DMS114 treated with DMSO at 0.1 percent for 48 hours (cell line): ENCODE measurements at regions not wholly inside any gene's neighbourhood (a gene's known extent, or its start where the extent isn't known, plus 50 kb on each side); places are given as distances from the start of the nearest gene placed in this dataset.

Source experiments
- DNase-seq: peaks from one replicate; lab custom pipeline; 2025; ENCODE audit not compliant: unreplicated experiment; lab: John Stamatoyannopoulos, UW

- no peak for DNase-seq
These were observed 51.1 kb upstream of the ZNF236 start for GRCh38 chr18:76771192-76771799.

- no peak for DNase-seq
These were observed 54.4 kb upstream of the ZNF236 start for GRCh38 chr18:76767954-76768353.

- DNase-seq: no peak
These were observed 55.9 kb upstream of the ZNF236 start for GRCh38 chr18:76766429-76766828.

- DNase-seq: no peak
These were observed 56.7 kb upstream of the ZNF236 start for GRCh38 chr18:76765649-76766048.

- DNase-seq: no peak
These were observed 58.0 kb upstream of the ZNF236 start for GRCh38 chr18:76764291-76764901.

GRCh38 chr18:76759056-76759455 lies 63.3 kb upstream of the ZNF236 start:
- DNase-seq: no peak

GRCh38 chr18:76757925-76758324 lies 64.4 kb upstream of the ZNF236 start:
- no peak for DNase-seq

- DNase-seq: no peak
These were observed 65.0 kb upstream of the ZNF236 start for GRCh38 chr18:76757335-76757734.

GRCh38 chr18:76756531-76757253 lies 65.7 kb upstream of the ZNF236 start:
- DNase-seq: no peak

GRCh38 chr18:76754351-76754750 lies 68.0 kb upstream of the ZNF236 start:
- DNase-seq: no peak

GRCh38 chr18:76752400-76752799 lies 70.0 kb upstream of the ZNF236 start:
- DNase-seq: no peak

GRCh38 chr18:76750917-76751890 lies 71.2 kb upstream of the ZNF236 start:
- no peak for DNase-seq

- DNase-seq: no peak
These were observed 72.1 kb upstream of the ZNF236 start for GRCh38 chr18:76750269-76750668.

GRCh38 chr18:76747676-76748075 lies 74.7 kb upstream of the ZNF236 start:
- no peak for DNase-seq

- no peak for DNase-seq
These were observed 81.0 kb upstream of the ZNF236 start for GRCh38 chr18:76741346-76741745.

GRCh38 chr18:76736309-76736708 lies 86.0 kb upstream of the ZNF236 start:
- no peak for DNase-seq

GRCh38 chr18:76730901-76731300 lies 91.5 kb upstream of the ZNF236 start:
- DNase-seq: no peak

- no peak for DNase-seq
These were observed 94.8 kb upstream of the ZNF236 start for GRCh38 chr18:76727589-76727988.

- no peak for DNase-seq
These were observed 96.9 kb upstream of the ZNF236 start for GRCh38 chr18:76725445-76725844.

GRCh38 chr18:76722224-76723061 lies 99.9 kb upstream of the ZNF236 start:
- DNase-seq: no peak
